ENCODE measurements at regions not wholly inside any gene's neighbourhood (a gene's known extent, or its start where the extent isn't known, plus 50 kb on each side); places are given as distances from the start of the nearest gene placed in this dataset.
"Not testable (repeated sequence)": the region's sequence is repeated elsewhere in the genome, so short reads cannot be mapped to it uniquely, and the experiment has no call there.

DNA sequence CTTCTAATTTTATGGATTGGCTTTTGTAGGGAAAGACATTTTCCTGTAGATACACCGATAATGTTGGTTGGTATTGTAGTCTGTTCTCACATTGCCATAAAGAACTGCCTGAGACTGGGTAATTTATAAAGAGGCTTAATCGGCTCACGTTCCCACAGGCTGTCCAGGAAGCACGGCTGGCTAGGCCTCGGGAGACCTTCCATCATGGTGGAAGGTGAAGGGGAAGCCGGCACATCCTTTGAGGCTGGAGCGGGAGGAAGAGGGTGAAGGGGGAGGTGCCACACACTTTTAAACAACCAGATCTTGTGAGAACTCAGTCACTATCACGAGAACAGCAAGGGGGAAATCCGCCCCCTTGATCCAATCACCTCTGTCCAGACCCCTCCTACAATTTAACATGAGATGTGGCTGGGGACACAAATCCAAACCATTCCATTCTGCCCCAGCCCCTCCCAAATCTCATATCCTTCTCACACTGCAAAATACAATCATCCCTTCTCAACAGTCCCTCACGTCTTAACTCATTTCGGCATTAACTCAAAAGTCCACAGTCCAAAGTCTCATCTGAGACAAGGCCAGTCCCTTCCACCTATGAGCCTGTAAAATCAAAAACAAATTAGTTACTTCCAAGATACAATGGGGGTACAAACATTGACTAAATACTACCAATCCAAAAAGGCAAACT is 66.7 kb upstream of the EIF5 start:
- DNase-seq (ENCODE audit: low spot score) = no peak

DNA sequence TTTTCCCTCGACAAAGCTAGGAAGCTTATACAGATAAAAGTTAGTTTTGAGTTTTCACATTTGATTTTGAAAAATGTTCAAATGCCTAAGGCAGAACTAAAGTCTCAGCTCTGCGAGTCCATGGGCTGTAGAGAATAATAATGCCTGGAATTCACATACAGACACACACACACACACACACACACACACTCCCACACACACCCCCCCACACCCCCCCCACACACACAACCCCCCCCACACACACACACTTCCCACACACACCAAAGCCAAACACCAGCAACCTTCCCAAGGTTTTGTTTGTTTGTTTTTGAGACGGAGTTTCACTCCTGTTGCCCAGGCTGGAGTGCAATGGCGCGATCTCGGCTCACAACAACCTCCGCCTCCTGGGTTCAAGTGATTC is 62.8 kb upstream of the EIF5 start:
- DNase-seq (ENCODE audit: low spot score) = no peak

DNA sequence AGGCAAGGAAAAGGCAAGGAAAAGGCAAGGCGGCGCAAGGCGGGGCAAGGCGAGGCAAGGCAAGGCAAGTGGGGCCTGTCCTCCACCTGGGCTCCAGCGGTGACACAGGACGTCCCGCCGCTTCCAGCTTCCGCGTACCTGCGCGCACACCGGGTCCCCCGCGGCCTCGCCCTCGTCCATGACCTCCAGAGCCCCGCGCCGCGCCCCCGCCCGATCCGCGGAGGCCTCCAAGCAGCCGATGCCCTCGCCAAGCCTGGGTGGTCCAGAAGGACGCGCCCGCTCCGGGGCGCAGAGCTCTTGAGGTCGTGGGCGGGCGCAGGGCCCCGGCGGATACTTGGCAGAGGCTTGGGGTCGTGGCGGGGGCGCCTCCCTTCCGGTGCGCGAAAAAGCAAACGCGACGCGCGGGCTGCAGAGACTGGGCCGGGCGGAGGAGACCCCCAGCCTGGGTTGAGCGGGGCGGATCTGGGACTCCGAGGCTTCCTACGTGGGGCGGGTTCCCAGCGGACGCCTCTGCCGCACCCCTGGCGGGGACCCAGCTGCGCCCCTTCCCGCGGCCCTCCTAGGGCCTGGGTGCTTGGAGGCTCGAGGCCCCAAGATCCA is 60.8 kb upstream of the EIF5 start:
- no peak for DNase-seq (ENCODE audit: low spot score)

DNA sequence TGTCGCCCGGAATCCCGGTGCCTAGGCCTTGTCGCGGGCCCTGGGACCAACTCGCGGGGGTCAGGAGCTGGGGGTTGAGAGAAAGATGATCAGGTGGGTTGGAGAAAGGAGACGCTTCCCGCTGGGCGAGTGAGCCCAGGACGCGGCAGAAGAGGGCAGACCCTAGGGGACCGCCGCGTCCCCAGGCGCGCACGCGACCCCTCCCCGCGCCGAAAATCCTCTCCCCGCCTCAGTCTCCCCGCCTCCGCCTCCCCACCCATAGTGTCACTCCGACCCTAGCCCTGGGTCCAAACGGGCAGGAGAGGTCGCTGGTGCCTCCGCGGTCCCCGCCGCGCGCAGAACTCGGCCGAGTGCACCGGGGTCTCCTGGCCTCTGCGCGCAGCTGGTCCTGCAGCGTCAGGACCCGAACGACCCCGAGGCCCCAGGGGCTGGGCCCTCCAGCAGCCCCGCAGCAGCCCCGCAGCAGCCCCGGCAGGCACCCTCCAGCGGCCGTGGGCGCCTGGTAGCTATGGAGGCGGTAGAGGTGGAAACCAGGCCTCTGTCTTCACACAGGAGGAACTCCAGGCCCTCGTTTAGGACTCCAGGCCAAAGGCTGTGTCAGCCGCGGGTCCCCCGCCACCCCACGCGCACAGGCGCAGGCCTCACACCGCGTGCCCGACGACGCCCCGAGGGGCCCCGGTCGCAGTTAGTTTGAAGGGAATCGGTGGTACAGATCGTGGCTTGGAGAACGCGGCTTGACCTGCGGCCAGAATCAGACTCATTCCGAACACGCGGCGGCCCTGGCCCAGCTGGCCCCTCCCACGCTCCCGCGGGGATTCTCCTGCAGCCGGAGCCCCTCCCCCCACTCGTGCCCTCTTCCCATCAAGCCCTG is 60.1 kb upstream of the EIF5 start:
- DNase-seq (ENCODE audit: low spot score) = no peak

DNA sequence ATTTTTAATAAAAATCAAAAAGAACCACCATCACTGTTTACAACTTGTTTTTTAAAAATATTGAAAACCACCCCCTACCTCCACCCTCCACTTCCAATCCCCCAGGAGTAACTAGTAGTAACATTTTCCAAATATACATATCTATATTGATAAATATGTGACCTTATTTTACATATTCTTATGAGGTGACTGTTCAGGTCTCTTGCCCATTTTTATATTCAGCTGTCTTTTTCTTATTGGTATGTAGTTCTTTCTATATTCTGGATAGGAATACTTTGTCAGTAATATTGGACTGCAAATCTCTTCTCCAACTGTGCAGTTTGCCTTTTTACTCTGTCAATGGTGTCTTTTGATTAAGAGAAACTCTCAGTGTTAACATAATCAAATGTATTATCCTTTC is 59.0 kb upstream of the EIF5 start:
- no peak for DNase-seq (ENCODE audit: low spot score)

DNA sequence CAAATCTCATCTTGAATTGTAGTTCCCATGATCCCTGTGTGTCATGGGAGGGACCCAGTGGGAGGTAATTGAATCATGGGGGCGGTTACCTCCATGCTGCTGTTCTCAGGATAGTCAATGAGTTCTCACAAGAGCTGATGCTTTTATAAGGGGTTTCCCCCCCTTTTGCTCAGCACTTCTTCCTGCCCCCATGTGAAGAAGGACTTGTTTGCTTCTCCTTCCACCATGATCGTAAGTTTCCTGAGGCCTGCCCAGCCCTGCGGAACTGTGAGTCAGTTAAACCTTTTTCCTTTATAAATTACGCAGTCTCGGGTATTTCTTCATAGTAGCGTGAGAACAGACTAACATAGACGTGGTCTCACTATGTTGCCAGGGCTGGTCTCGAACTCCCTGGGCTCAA is 56.1 kb upstream of the EIF5 start:
- DNase-seq (ENCODE audit: low spot score) = no peak

DNA sequence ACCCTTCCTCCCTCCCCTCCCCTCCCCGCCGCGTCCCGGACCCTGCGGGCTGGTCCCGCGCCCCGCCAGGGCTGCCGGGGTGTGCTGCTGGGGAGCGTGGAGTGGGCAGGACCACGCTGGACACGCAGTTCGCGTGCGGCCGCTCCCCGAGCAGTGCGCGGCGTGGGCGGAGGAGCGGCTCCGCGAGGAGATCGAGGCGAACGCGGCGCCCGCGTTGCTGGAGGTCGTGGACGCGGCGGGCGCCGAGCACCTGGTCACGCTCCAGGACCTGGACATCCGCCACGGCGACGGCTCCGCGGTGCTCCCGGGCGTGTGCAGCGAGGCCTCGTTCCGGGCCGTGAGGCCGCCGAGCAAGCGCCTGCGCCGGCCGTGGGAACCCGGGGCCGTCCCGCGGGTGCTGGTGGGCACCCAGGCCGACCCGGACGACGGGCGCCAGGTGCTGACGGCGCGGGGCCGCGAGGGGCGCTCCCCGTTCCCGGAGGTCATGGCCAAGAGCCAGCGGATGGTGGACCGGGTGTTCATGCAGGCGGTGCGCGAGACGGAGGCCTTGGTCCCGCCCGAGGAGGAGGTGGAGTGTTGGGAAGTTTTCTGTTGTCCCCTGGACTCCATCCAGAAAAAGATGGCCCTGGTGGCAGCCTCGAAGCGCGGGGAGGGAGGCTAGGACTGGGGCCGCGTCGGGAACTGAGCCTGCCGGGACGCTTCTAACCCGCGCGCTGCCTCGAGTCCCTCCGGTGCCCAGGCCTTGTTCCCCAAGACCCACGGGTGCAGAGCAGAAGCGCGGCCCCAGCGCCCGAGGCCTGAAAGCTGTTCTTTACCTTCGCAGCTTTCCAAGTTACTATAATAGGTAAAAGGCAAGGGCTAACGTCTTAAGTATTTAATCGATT is 54.7 kb upstream of the EIF5 start:
- no peak for DNase-seq (ENCODE audit: low spot score)

DNA sequence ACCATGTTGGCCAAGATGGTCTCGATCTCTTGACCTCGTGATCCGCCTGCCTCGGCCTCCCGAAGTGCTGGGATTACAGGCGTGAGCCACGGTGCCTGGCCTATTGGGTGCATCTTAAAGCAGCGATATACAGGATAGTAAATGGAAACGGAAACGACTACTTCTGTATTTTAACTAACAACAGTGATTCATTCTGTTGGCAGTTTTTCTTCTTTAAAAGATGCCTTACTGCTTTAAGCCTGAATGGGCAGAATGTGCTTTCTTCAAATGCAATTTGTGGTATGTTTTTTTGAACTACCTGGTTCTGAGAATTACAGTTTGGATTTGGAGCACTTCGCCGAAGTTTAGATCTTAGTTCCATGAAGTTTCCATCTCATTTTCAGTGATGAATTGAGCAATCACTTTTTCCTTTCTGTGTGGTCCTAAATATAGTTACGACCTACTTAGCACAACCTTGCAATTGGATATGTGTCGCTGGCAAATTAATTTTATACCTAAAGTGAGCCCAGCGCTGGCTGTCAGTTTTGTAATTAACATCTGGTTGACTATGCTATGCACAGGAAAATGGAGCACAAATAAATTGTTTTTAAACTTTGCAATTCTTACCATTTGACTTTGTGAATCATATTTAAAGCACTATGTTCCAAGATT is 53.6 kb upstream of the EIF5 start:
- DNase-seq (ENCODE audit: low spot score) = no peak

DNA sequence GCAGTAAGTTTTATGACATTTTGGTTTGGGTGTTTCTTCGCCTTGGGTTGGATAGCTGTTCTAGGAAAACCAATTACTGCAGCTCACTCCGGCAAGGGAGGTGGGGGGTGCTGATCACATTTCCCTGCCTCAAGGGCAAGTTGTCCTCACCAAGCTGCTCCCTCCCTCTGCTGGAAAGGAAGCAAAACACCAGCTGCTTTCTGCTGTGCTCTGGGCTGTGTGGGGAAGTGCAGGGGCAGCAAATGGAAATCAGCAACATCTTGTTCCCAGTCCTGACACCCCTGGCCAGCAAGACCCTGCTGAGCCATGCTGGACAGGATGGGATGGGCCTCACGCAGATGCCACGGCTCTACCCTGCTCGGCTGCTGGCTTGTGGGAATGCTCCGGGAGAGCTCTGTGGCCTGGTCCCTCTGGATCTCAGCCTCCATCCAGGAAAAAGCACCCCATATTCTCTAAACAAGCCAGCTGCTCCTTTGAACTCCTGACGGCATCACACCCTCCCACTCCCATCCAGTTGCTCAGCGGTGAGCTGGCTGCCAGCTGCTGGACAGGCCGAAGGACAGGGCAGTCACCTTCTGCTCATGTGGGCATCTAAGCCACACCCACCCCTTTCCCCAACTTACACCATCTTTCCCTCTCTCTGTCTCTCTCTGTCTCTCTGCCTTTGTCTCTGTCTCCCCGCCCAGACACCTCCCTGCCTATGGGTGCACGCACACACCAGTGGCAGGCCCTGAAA is 52.4 kb upstream of the EIF5 start:
- DNase-seq (ENCODE audit: low spot score) = peak; percentile 78

DNA sequence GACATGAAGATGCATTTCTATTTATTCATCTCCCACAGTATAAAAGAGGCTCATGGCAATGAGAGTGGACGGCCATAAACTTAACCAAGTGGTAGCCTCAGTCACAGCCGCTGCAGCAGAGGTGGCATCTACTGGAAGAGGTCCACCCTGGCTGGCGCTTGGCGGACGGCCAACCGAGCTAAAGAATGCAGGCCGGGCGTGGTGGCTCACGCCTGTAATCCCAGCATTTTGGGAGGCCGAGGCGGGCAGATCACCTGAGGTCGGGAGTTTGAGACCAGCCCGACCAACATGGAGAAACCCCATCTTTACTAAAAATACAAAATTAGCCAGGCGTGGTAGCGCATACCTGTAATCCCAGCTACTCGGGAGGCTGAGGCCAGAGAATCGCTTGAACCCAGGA is 51.7 kb upstream of the EIF5 start:
- DNase-seq (ENCODE audit: low spot score) = not testable (repeated sequence)

DNA sequence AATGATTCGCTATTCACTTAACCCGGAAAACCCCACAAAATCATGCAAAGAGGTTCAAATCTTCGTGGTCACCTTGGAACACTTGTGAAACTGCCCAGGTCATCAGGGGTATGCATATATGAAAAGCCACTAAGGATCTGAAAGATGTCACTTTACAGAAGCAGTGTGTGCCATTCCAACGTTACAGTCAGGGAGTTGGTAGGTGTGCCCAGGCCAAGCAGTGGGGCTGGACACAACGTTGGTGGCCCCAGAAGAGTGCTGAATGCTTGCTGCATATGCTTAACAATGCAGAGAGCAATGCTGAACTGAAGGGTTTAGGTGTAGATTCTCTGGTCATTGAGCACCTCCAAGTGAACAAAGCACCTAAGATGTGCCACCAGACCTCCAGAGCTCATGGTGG is 51.1 kb upstream of the EIF5 start:
- DNase-seq (ENCODE audit: low spot score) = no peak

DNA sequence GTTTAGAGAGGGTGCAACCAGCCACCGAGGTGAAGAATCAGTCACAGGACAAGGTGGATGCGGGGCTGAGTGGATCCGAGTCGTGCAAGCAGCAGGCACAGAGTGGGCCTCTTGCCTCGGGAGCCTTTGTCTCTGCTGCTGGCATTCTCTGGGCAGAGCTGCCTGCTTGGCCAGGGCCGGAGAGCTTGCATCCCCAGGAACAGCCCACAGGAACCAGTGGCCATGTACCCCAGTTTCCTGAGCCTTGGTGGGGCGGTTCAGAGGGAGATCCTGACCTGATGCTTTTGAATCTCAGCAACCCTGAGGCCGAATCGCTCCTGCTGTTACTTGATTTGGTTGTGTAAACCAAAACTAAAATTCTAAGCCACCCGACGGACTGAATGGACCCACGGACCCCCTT is 50.1 kb upstream of the EIF5 start:
- DNase-seq (ENCODE audit: low spot score) = no peak
